NAMALWA (cell line): ENCODE measurements at regions not wholly inside any gene's neighbourhood (a gene's known extent, or its start where the extent isn't known, plus 50 kb on each side); places are given as distances from the start of the nearest gene placed in this dataset.

Experiments used
- DNase-seq: peaks from one replicate; pipeline ENCODE4 v3.0.0-alpha.2; 2015; ENCODE audit warnings: low spot score

- DNase-seq = no peak
Observed at GRCh38 chr14:82830596-82830995, 1296.9 kb upstream of the SEL1L start.

GRCh38 chr14:82836256-82836950, 1302.8 kb upstream of the SEL1L start:
- no peak for DNase-seq

- no peak for DNase-seq
Observed at GRCh38 chr14:82837611-82838140, 1304.0 kb upstream of the SEL1L start.

GRCh38 chr14:82850576-82850975, 1316.9 kb upstream of the SEL1L start:
- DNase-seq = no peak

GRCh38 chr14:82854131-82854530, 1320.5 kb upstream of the SEL1L start:
- no peak for DNase-seq

GRCh38 chr14:82854901-82855300, 1321.2 kb upstream of the SEL1L start:
- DNase-seq = no peak

- DNase-seq = peak; percentile 46
Observed at GRCh38 chr14:82855912-82856391, 1322.3 kb upstream of the SEL1L start.

GRCh38 chr14:82861313-82861712, 1327.7 kb upstream of the SEL1L start:
- no peak for DNase-seq

GRCh38 chr14:82872494-82872893, 1338.8 kb upstream of the SEL1L start:
- peak; percentile 44 for DNase-seq

GRCh38 chr14:82878951-82879350, 1345.3 kb upstream of the SEL1L start:
- DNase-seq = no peak

- DNase-seq = no peak
Observed at GRCh38 chr14:82879949-82880535, 1346.4 kb upstream of the SEL1L start.

- DNase-seq = no peak
Observed at GRCh38 chr14:82886670-82887069, 1353.0 kb upstream of the SEL1L start.

- no peak for DNase-seq
Observed at GRCh38 chr14:82889701-82890100, 1356.0 kb upstream of the SEL1L start.

- DNase-seq = no peak
Observed at GRCh38 chr14:82896476-82896875, 1362.8 kb upstream of the SEL1L start.

GRCh38 chr14:82897469-82898308, 1364.0 kb upstream of the SEL1L start:
- no peak for DNase-seq

GRCh38 chr14:82905762-82906161, 1372.1 kb upstream of the SEL1L start:
- DNase-seq = no peak

GRCh38 chr14:82911930-82912329, 1378.3 kb upstream of the SEL1L start:
- no peak for DNase-seq

- DNase-seq = no peak
Observed at GRCh38 chr14:82913396-82913795, 1379.7 kb upstream of the SEL1L start.

GRCh38 chr14:82915381-82915780, 1381.7 kb upstream of the SEL1L start:
- no peak for DNase-seq

- DNase-seq = no peak
Observed at GRCh38 chr14:82935691-82936090, 1402.0 kb upstream of the SEL1L start.

- no peak for DNase-seq
Observed at GRCh38 chr14:82951171-82951570, 1417.5 kb upstream of the SEL1L start.

GRCh38 chr14:82963756-82964155, 1430.1 kb upstream of the SEL1L start:
- DNase-seq = no peak
